Loucy (cell line): ENCODE measurements at regions not wholly inside any gene's neighbourhood (a gene's known extent, or its start where the extent isn't known, plus 50 kb on each side); places are given as distances from the start of the nearest gene placed in this dataset.
A peak's percentile ranks its signal among the peaks of the same experiment; 100 is the strongest.

Experiments
- H2AFZ ChIP-seq: fragments of 200-600 bp; sonication (generic); 2 replicates; pipeline ENCODE4 v1.6.0; 2016; ENCODE audit warnings: antibody characterized with exemption, mild to moderate bottlenecking, low read length, moderate library complexity
- H3F3A ChIP-seq: fragments of 200-600 bp; 2 replicates; pipeline ENCODE4 v1.6.0; 2016; ENCODE audit warnings: antibody characterized with exemption, low read depth, mild to moderate bottlenecking
- H3K27me3 ChIP-seq: fragments of 200-600 bp; sonication (generic); 2 replicates; pipeline ENCODE4 v1.6.1; 2014; ENCODE audit warnings: low read length, mild to moderate bottlenecking; ENCODE audit not compliant: insufficient read depth, poor library complexity, severe bottlenecking
- H3K36me3 ChIP-seq: fragments of 200-600 bp; sonication (generic); 2 replicates; pipeline ENCODE4 v1.6.1; 2016; ENCODE audit warnings: low read length; ENCODE audit not compliant: insufficient read depth
- H3K4me1 ChIP-seq: fragments of 200-600 bp; sonication (generic); 2 replicates; pipeline ENCODE4 v1.5.1; 2014; ENCODE audit warnings: low read length, mild to moderate bottlenecking; ENCODE audit not compliant: insufficient read depth, poor library complexity, severe bottlenecking
- H3K4me2 ChIP-seq: fragments of 200-600 bp; sonication (generic); 2 replicates; pipeline ENCODE4 v1.6.0; 2014; ENCODE audit warnings: antibody characterized with exemption, low read length, low read depth, mild to moderate bottlenecking; ENCODE audit not compliant: poor library complexity, severe bottlenecking
- H3K4me3 ChIP-seq: fragments of 200-600 bp; sonication (generic); 2 replicates; pipeline ENCODE4 v1.5.1; 2014; ENCODE audit warnings: low read length, mild to moderate bottlenecking, mixed read lengths; ENCODE audit not compliant: poor library complexity, severe bottlenecking
- H3K79me2 ChIP-seq: fragments of 200-600 bp; sonication (generic); 2 replicates; pipeline ENCODE4 v1.6.1; 2014; ENCODE audit warnings: low read length; ENCODE audit not compliant: insufficient read depth
- H3K9ac ChIP-seq: fragments of 200-600 bp; sonication (generic); 2 replicates; pipeline ENCODE4 v1.6.0; 2014; ENCODE audit warnings: mild to moderate bottlenecking, low read depth, low read length, moderate library complexity; ENCODE audit not compliant: poor library complexity, severe bottlenecking
- H3K9me2 ChIP-seq: fragments of 200-600 bp; sonication (generic); replicated peaks from 2 replicates; pipeline ENCODE4 v1.6.1; 2016; ENCODE audit warnings: low read depth, low read length, mixed read lengths
- H3K9me3 ChIP-seq: fragments of 200-600 bp; sonication (generic); 2 replicates; pipeline ENCODE4 v1.6.1; 2014; ENCODE audit warnings: mild to moderate bottlenecking, antibody characterized with exemption, low read length, low read depth; ENCODE audit not compliant: insufficient read depth
- H4K20me1 ChIP-seq: fragments of 200-600 bp; sonication (generic); 2 replicates; pipeline ENCODE4 v1.6.0; 2014; ENCODE audit warnings: antibody characterized with exemption, low read length, mild to moderate bottlenecking; ENCODE audit not compliant: insufficient read depth, poor library complexity, severe bottlenecking
- CTCF ChIP-seq: fragments of 200-600 bp; sonication (generic); conservative IDR thresholded peaks from 2 replicates; pipeline ENCODE4 v1.5.1; 2014; ENCODE audit warnings: mild to moderate bottlenecking, antibody characterized with exemption, low read length
- EZH2phosphoT487 ChIP-seq: fragments of 200-600 bp; IDR thresholded peaks from 2 replicates; pipeline ENCODE4 v1.6.1; 2018; ENCODE audit warnings: antibody characterized with exemption, mild to moderate bottlenecking, moderate library complexity, borderline replicate concordance

GRCh38 chr12:4158306-4158705, 115.3 kb upstream of the CCND2 start:
- H3K36me3 ChIP-seq: no peaks in the 10 kb centered on the region
- no peak for TF ChIP-seq EZH2phosphoT487
- no peak for TF ChIP-seq CTCF
- no peak overlapping the region for H3K9ac ChIP-seq
- no peaks in the 10 kb centered on the region for H3K9me3 ChIP-seq
- no peaks in the 10 kb centered on the region for H3K79me2 ChIP-seq
- H3K9me2 ChIP-seq: no peaks in the 10 kb centered on the region
- peak overlapping the region; percentile 44; the same call in 1 of the 2 replicates for H2AFZ ChIP-seq
- peaks cover 13% of the 10 kb centered on the region for H3K4me1 ChIP-seq
- H3K27me3 ChIP-seq: no peaks in the 10 kb centered on the region
- H3K4me2 ChIP-seq: no peak overlapping the region
- H4K20me1 ChIP-seq: no peaks in the 10 kb centered on the region
- H3F3A ChIP-seq: no peaks in the 10 kb centered on the region
- no peak overlapping the region for H3K4me3 ChIP-seq

- no peak overlapping the region for H3K4me2 ChIP-seq
- no peak overlapping the region for H2AFZ ChIP-seq
- no peaks in the 10 kb centered on the region for H3K27me3 ChIP-seq
These were observed 116.4 kb upstream of the CCND2 start for GRCh38 chr12:4157122-4157521.

GRCh38 chr12:4156317-4156716, 117.2 kb upstream of the CCND2 start:
- Histone ChIP-seq H4K20me1 (no peaks in the 10 kb centered on the region), H3K9ac (no peak overlapping the region), H3F3A (no peaks in the 10 kb centered on the region), H3K4me3 (no peak overlapping the region), H3K4me1 (peaks cover 15% of the 10 kb centered on the region), H3K36me3 (no peaks in the 10 kb centered on the region), H3K9me3 (no peaks in the 10 kb centered on the region), H3K9me2 (no peaks in the 10 kb centered on the region), H3K79me2 (no peaks in the 10 kb centered on the region), H2AFZ (peak overlapping the region; percentile 41; the same call in 1 of the 2 replicates), H3K27me3 (no peaks in the 10 kb centered on the region), H3K4me2 (no peak overlapping the region)
- no peak for TF ChIP-seq EZH2phosphoT487
- TF ChIP-seq CTCF: no peak

More at GRCh38 chr12:4157122-4157521, 116.4 kb upstream of the CCND2 start:
- H3K36me3 ChIP-seq: no peaks in the 10 kb centered on the region
- no peak overlapping the region for H3K4me3 ChIP-seq
- no peak overlapping the region for H3K9ac ChIP-seq
- peaks cover 15% of the 10 kb centered on the region for H3K4me1 ChIP-seq
- H4K20me1 ChIP-seq: no peaks in the 10 kb centered on the region
- H3K9me3 ChIP-seq: no peaks in the 10 kb centered on the region
- no peaks in the 10 kb centered on the region for H3K79me2 ChIP-seq
- no peaks in the 10 kb centered on the region for H3K9me2 ChIP-seq
- TF ChIP-seq CTCF (no peak), EZH2phosphoT487 (no peak)
- H3F3A ChIP-seq: no peaks in the 10 kb centered on the region
